ENCODE measurements at regions not wholly inside any gene's neighbourhood (a gene's known extent, or its start where the extent isn't known, plus 50 kb on each side); places are given as distances from the start of the nearest gene placed in this dataset.

GRCh38 chr21:27578741-27579265 lies 611.9 kb upstream of the ADAMTS5 start:
- 91 to 92% methylated on average over 6 of the region's 6 CpGs for WGBS, 2 donors
- no peaks in the 10 kb centered on the region for H3K9me3 ChIP-seq
- H3K4me3 ChIP-seq, result no peak overlapping the region
- DNase-seq, result no peak
- no peaks in the 10 kb centered on the region for H3K4me1 ChIP-seq
- H3K27ac ChIP-seq, result no peak overlapping the region
- no peaks in the 10 kb centered on the region for H3K36me3 ChIP-seq
- no peaks in the 10 kb centered on the region for H3K27me3 ChIP-seq
- TF ChIP-seq POLR2A (IDR thresholded peaks at IDR 0.05), result no peak
- TF ChIP-seq, protein P1, sequence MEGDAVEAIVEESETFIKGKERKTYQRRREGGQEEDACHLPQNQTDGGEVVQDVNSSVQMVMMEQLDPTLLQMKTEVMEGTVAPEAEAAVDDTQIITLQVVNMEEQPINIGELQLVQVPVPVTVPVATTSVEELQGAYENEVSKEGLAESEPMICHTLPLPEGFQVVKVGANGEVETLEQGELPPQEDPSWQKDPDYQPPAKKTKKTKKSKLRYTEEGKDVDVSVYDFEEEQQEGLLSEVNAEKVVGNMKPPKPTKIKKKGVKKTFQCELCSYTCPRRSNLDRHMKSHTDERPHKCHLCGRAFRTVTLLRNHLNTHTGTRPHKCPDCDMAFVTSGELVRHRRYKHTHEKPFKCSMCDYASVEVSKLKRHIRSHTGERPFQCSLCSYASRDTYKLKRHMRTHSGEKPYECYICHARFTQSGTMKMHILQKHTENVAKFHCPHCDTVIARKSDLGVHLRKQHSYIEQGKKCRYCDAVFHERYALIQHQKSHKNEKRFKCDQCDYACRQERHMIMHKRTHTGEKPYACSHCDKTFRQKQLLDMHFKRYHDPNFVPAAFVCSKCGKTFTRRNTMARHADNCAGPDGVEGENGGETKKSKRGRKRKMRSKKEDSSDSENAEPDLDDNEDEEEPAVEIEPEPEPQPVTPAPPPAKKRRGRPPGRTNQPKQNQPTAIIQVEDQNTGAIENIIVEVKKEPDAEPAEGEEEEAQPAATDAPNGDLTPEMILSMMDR (IDR thresholded peaks at IDR 0.05), result no peak
- intact Hi-C loops (cut with DNase I), result no loop called here

GRCh38 chr21:27572696-27573095 lies 605.8 kb upstream of the ADAMTS5 start:
- intact Hi-C loops (cut with DNase I), result no loop called here
- H3K9me3 ChIP-seq, result no peaks in the 10 kb centered on the region
- H3K4me1 ChIP-seq, result peaks cover 0 to 4% (median 0%) of the 10 kb centered on the region in 3 donors
- WGBS, 2 donors, result 79 to 97% methylated on average over 2 of the region's 2 CpGs
- H3K27ac ChIP-seq, result no peak overlapping the region
- no peak for DNase-seq
- H3K36me3 ChIP-seq, result no peaks in the 10 kb centered on the region
- no peak overlapping the region for H3K4me3 ChIP-seq
- no peaks in the 10 kb centered on the region for H3K27me3 ChIP-seq
- no peak for TF ChIP-seq POLR2A (IDR thresholded peaks at IDR 0.05)
- TF ChIP-seq, protein P1 (IDR thresholded peaks at IDR 0.05), result no peak

- intact Hi-C loops (cut with DNase I), result no loop called here
- peaks cover 0 to 4% (median 0%) of the 10 kb centered on the region in 3 donors for H3K4me1 ChIP-seq
- no peak for TF ChIP-seq POLR2A (IDR thresholded peaks at IDR 0.05)
- TF ChIP-seq, protein P1 (IDR thresholded peaks at IDR 0.05), result no peak
Measured at GRCh38 chr21:27571706-27572105, 604.8 kb upstream of the ADAMTS5 start.

DNA sequence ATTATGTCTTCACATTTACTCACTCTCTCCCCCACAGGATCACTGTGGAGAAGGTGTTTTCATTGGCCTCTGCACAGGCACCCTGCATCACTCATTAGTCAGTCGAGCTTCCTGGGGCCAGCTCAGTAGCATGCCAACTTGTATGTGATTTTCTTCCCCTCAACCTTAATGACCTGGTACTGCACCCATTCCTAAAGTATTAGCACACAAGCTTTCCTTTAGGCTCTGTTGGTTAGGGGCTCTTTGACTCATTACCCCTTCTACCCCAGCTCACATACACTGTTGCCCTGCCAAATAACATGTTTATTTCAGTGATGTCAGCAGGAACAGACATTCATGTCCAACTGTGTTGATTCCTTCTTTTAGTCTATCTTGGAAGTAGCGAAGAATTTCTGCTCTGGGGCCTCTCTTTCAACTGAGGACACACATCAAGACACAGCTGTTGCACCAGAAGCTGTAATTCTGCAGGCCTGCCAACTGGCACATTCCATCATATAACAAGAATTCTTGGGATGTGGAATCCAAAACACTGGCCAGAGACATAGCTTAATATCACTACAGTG lies 603.5 kb upstream of the ADAMTS5 start:
- peak overlapping the region in 3 of 4 donors; percentile 25 to 66 (median 66) for H3K27ac ChIP-seq
- TF ChIP-seq, protein P1 (IDR thresholded peaks at IDR 0.05), result no peak
- no peak for TF ChIP-seq POLR2A (IDR thresholded peaks at IDR 0.05)

More at GRCh38 chr21:27571706-27572105, 604.8 kb upstream of the ADAMTS5 start:
- H3K27me3 ChIP-seq, result no peaks in the 10 kb centered on the region
- no peak for DNase-seq
- no peaks in the 10 kb centered on the region for H3K9me3 ChIP-seq
- H3K4me3 ChIP-seq, result no peak overlapping the region
- no peak overlapping the region for H3K27ac ChIP-seq
- no peaks in the 10 kb centered on the region for H3K36me3 ChIP-seq

DNA sequence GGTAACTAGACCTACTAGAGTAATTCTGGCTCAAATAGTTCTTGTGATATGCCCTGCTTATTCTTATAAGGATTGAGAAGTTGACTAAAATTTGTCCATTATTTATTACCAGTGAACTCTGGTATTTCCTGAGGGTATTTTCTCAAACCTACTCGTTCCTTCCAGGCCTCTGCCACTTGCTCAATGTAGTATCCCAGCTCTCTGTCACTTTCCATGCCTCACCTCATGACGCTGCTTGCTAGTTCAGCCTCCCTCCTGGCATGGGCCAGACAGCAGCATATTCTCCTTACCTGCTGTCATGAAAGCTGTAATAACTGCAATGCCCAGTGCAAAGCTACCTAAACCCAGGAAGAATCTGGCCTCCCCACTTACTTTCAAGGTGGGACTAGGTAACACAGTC lies 602.9 kb upstream of the ADAMTS5 start:
- Histone ChIP-seq H3K36me3 (no peaks in the 10 kb centered on the region), H3K27me3 (no peaks in the 10 kb centered on the region), H3K27ac (peak overlapping the region in 3 of 4 donors; percentile 25 to 66 (median 66)), H3K4me3 (no peak overlapping the region), H3K4me1 (peaks cover 0 to 4% (median 0%) of the 10 kb centered on the region in 3 donors), H3K9me3 (no peaks in the 10 kb centered on the region)
- no peak for DNase-seq
- TF ChIP-seq POLR2A (IDR thresholded peaks at IDR 0.05), result no peak
- TF ChIP-seq, protein P1 (IDR thresholded peaks at IDR 0.05), result no peak
- WGBS, 2 donors, result 53 to 61% methylated on average over 2 of the region's 2 CpGs
- intact Hi-C loops (cut with DNase I), result no loop called here

More for the DNA sequence above, 603.5 kb upstream of the ADAMTS5 start:
- H3K4me3 ChIP-seq, result no peak overlapping the region
- no peak for DNase-seq
- WGBS, 2 donors, result 35 to 62% methylated on average over 2 of the region's 2 CpGs
- H3K27me3 ChIP-seq, result no peaks in the 10 kb centered on the region
- intact Hi-C loops (cut with DNase I), result no loop called here
- no peaks in the 10 kb centered on the region for H3K36me3 ChIP-seq
- H3K9me3 ChIP-seq, result no peaks in the 10 kb centered on the region
- peaks cover 0 to 4% (median 0%) of the 10 kb centered on the region in 3 donors for H3K4me1 ChIP-seq
